ENCODE measurements at regions not wholly inside any gene's neighbourhood (a gene's known extent, or its start where the extent isn't known, plus 50 kb on each side); places are given as distances from the start of the nearest gene placed in this dataset.

- TF ChIP-seq, protein P1, sequence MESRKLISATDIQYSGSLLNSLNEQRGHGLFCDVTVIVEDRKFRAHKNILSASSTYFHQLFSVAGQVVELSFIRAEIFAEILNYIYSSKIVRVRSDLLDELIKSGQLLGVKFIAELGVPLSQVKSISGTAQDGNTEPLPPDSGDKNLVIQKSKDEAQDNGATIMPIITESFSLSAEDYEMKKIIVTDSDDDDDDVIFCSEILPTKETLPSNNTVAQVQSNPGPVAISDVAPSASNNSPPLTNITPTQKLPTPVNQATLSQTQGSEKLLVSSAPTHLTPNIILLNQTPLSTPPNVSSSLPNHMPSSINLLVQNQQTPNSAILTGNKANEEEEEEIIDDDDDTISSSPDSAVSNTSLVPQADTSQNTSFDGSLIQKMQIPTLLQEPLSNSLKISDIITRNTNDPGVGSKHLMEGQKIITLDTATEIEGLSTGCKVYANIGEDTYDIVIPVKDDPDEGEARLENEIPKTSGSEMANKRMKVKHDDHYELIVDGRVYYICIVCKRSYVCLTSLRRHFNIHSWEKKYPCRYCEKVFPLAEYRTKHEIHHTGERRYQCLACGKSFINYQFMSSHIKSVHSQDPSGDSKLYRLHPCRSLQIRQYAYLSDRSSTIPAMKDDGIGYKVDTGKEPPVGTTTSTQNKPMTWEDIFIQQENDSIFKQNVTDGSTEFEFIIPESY (IDR thresholded peaks at IDR 0.05) = no peak
- TF ChIP-seq FOXA1 (IDR thresholded peaks at IDR 0.05) (no peak), EGR1 (IDR thresholded peaks at IDR 0.05; ENCODE audit: low read depth in 2 of 2) (no peak), YY1 (IDR thresholded peaks at IDR 0.05) (no peak), NR2F2 (IDR thresholded peaks at IDR 0.05) (no peak), TAF1 (conservative IDR thresholded peaks at IDR 0.05) (no peak), RXRA (IDR thresholded peaks at IDR 0.05) (no peak), GABPA (IDR thresholded peaks at IDR 0.05 in 1 of 2, conservative IDR thresholded peaks at IDR 0.05 in 1 of 2) (no peak), JUND (IDR thresholded peaks at IDR 0.05) (no peak), RAD21 (IDR thresholded peaks at IDR 0.05) (no peak), HNF4G (IDR thresholded peaks at IDR 0.05) (no peak), SP1 (IDR thresholded peaks at IDR 0.05) (no peak)
- TF ChIP-seq, protein P2, sequence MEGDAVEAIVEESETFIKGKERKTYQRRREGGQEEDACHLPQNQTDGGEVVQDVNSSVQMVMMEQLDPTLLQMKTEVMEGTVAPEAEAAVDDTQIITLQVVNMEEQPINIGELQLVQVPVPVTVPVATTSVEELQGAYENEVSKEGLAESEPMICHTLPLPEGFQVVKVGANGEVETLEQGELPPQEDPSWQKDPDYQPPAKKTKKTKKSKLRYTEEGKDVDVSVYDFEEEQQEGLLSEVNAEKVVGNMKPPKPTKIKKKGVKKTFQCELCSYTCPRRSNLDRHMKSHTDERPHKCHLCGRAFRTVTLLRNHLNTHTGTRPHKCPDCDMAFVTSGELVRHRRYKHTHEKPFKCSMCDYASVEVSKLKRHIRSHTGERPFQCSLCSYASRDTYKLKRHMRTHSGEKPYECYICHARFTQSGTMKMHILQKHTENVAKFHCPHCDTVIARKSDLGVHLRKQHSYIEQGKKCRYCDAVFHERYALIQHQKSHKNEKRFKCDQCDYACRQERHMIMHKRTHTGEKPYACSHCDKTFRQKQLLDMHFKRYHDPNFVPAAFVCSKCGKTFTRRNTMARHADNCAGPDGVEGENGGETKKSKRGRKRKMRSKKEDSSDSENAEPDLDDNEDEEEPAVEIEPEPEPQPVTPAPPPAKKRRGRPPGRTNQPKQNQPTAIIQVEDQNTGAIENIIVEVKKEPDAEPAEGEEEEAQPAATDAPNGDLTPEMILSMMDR (IDR thresholded peaks at IDR 0.05; ENCODE audit: low read depth, low read length, missing input control) = no peak
- TF ChIP-seq, protein P3, sequence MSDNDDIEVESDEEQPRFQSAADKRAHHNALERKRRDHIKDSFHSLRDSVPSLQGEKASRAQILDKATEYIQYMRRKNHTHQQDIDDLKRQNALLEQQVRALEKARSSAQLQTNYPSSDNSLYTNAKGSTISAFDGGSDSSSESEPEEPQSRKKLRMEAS (IDR thresholded peaks at IDR 0.05) = no peak
These were observed 339.6 kb downstream of the UTRN start for GRCh38 chr6:144624716-144625115.

Measured in liver (tissue), 3 donors.